GM13977 (cell line): ENCODE measurements at regions not wholly inside any gene's neighbourhood (a gene's known extent, or its start where the extent isn't known, plus 50 kb on each side); places are given as distances from the start of the nearest gene placed in this dataset.

ENCODE experiments used
- DNase-seq: peaks from one replicate; pipeline ENCODE4 v3.0.0; 2012; ENCODE audit warnings: low spot score
- in situ Hi-C: fragments of 300-500 bp; cut with MboI; formaldehyde crosslinking; loops from one replicate; pipeline ENCODE4 v1.12.0; 2022; ENCODE audit warnings: low sequenced_read_pairs, low pct_unique_long_range_greater_than_20kb, mixed read lengths, inconsistent platforms; ENCODE audit not compliant: unreplicated experiment
- TF ChIP-seq, protein P1 (sequence below): IDR thresholded peaks from 2 replicates; pipeline ENCODE4 v1.5.1; 2012; ENCODE audit warnings: mild to moderate bottlenecking, control low read depth; ENCODE audit not compliant: insufficient read depth; ENCODE audit errors: extremely low read depth, missing control alignments

DNA sequence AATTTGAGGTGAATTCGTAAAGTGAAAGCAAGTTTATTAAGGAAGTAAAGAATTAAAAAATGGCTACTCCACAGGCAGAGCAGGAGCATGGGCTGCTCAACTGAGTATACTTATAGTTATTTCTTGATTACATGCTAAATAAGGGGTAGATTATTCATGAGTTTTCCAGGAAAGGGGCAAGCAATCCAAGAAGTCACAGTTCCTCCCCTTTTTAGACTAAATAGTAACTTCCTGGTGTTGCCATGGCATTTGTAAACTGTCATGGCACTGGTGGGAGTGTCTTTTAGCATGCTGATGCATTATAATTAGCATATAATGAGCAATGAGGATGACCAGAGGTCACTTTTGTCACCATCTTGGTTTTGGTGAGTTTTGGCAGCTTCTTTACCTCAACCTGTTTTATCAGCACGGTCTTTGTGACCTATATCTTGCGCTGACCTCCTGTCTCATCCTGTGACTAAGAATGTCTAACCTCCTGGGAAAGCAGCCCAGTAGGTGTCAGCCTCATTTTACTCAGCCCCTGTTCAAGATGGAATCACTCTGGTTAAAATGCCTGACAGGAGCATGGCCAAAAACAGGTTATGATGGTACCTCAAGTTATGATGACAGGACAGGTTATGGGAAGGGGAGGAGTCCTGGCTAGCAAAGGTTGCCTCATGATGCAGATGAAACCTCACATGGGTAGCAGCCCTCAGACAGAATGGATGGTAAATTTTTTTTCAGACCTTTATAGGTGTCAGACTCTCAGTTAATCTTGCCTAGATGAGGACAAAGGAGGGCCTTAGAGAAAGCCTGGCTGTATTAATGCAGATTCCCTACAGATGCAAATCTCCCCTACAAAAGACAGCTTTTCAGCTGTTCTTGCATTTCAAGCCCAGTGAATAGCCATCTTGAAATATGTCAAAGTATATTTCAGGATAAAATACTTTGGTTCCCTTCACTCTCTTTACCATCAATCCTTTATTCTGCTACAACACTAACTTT, 49.7 kb downstream of the SIPA1L2 start:
- no peak for DNase-seq
- in situ Hi-C loops = no loop called here
- TF ChIP-seq, protein P1, sequence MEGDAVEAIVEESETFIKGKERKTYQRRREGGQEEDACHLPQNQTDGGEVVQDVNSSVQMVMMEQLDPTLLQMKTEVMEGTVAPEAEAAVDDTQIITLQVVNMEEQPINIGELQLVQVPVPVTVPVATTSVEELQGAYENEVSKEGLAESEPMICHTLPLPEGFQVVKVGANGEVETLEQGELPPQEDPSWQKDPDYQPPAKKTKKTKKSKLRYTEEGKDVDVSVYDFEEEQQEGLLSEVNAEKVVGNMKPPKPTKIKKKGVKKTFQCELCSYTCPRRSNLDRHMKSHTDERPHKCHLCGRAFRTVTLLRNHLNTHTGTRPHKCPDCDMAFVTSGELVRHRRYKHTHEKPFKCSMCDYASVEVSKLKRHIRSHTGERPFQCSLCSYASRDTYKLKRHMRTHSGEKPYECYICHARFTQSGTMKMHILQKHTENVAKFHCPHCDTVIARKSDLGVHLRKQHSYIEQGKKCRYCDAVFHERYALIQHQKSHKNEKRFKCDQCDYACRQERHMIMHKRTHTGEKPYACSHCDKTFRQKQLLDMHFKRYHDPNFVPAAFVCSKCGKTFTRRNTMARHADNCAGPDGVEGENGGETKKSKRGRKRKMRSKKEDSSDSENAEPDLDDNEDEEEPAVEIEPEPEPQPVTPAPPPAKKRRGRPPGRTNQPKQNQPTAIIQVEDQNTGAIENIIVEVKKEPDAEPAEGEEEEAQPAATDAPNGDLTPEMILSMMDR = no peak

DNA sequence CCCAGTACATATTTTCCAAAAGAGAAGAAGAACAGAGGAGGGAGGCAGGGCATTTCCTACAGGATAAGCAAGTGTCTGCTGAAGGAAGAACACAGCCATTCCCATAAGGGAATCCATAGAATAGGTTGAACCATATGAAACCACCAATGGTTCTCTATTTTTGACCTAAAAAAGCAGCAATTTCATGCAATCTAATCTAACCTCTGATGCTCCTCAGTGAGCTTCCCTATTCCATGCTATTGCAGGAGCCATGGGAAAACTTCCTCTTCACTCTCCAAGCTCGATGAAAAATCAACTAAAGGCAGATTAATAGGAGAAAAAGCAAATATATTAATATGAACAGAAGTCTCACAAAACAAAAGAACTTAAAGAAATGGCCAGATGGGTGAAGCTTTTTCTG, 50.5 kb downstream of the SIPA1L2 start:
- in situ Hi-C loops = no loop called here
- TF ChIP-seq, protein P1 = no peak
- DNase-seq = no peak

DNA sequence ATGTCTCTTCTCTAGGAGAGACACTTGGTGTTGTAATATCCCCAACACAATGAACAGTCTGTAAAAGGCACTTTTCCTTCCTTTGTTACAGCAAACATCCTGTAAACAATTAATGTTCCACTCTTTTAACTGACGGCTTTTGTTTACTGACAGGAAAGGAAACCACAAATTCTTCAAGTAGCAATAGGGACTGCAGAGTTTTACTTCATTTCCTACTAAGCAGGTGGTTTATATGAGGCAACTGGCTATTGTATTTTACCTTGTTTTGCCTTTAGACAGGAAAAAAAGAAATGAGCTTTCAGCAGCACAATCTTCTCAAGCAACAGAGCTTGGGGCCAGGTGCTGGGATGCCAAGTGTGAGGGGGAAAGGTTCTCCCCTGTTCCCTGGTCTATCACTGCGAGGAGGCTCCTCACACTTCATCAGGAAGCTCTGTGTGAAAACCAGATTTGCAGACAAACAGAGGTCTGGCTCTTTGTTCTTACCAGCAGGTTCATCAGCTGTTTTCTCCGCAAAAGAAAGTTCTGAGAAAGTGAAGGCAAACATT, 51.2 kb downstream of the SIPA1L2 start:
- in situ Hi-C loops = no loop called here
- no peak for DNase-seq
- TF ChIP-seq, protein P1 = no peak

DNA sequence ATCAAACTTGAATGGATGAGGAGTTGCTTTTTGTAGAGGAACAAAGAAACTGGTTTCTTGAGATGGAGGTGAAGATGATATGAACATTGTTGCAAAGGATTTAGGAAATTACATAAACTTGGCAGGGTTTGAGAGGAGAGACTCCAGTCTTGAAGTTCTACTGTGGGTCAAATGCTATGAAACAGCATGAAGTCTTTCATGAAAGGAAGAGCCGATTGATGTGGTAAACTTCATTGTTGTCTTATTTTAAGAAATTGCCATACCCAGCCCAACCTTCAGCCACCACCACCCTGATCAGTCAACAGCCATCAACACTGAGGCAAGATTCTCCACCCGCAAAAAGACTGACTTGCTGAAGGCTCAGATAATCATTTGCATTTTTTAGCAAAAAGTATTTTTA, 52.2 kb downstream of the SIPA1L2 start:
- in situ Hi-C loops = no loop called here
- no peak for DNase-seq
- TF ChIP-seq, protein P1 = no peak

DNA sequence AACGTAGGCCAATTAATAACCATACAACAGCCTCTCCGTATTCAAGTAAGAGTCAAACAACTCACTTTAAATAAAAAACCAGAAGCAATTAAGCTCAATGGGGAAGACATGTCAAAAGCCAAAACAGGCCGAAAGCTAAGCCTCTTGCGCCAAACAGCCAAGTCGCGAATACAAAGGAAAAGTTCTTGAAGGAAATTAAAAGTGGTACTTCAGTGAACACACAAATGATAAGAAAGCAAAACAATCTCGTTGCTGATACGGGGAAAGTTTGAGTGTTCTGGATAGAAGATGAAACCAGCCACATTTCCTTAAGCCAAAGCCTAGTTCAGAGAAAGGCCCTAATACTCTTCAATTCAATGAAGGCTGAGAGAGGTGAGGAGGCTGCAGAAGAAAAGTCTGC, 53.4 kb downstream of the SIPA1L2 start:
- TF ChIP-seq, protein P1 = no peak
- no peak for DNase-seq
- in situ Hi-C loops = no loop called here

DNA sequence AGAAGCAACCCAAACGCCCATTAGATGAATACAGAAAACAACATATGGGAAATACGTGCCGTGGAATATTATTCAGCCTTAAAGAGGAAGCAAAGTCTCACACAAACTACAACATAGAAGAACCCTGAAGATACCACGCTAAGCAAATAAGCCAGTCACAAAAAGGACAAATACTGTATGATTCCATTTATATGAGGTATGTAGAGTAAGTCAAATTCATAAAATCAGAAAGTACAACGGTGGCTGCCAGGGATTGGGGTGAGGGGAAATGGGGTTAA, 54.2 kb downstream of the SIPA1L2 start:
- DNase-seq = no peak
- in situ Hi-C loops = no loop called here
- TF ChIP-seq, protein P1 = no peak
